Choroid plexus epithelial cell (primary cell): ENCODE measurements at regions not wholly inside any gene's neighbourhood (a gene's known extent, or its start where the extent isn't known, plus 50 kb on each side); places are given as distances from the start of the nearest gene placed in this dataset.
A peak's percentile ranks its signal among the peaks of the same experiment; 100 is the strongest.

Experiments
- DNase-seq: peaks from one replicate; pipeline ENCODE4 v3.0.0-alpha.2; 2010; ENCODE audit warnings: low read depth
- H3K4me3 ChIP-seq: 2 replicates; pipeline ENCODE4 v1.5.1; 2011; ENCODE audit warnings: low read depth, mild to moderate bottlenecking, control low read depth, low read length, moderate library complexity
- CTCF ChIP-seq: conservative IDR thresholded peaks from 2 replicates; pipeline ENCODE4 v1.5.1; 2011; ENCODE audit warnings: low read depth, mild to moderate bottlenecking, control low read depth, inconsistent platforms, low read length, moderate library complexity

GRCh38 chr2:228469721-228470120, 288.2 kb upstream of the SPHKAP start:
- no peak for DNase-seq
- TF ChIP-seq CTCF = no peak
- H3K4me3 ChIP-seq = no peak overlapping the region

GRCh38 chr2:228466851-228467250, 285.4 kb upstream of the SPHKAP start:
- DNase-seq = no peak
- no peak for TF ChIP-seq CTCF
- no peak overlapping the region for H3K4me3 ChIP-seq

- no peak overlapping the region for H3K4me3 ChIP-seq
- TF ChIP-seq CTCF = no peak
- DNase-seq = no peak
Observed at GRCh38 chr2:228465408-228465807, 283.9 kb upstream of the SPHKAP start.

GRCh38 chr2:228458364-228458763, 276.9 kb upstream of the SPHKAP start:
- no peak overlapping the region for H3K4me3 ChIP-seq
- no peak for TF ChIP-seq CTCF
- DNase-seq = no peak

GRCh38 chr2:228447266-228447915, 265.9 kb upstream of the SPHKAP start:
- no peak for TF ChIP-seq CTCF
- no peak for DNase-seq
- no peak overlapping the region for H3K4me3 ChIP-seq

GRCh38 chr2:228446734-228447133, 265.2 kb upstream of the SPHKAP start:
- H3K4me3 ChIP-seq = no peak overlapping the region
- peak; percentile 1 for DNase-seq
- no peak for TF ChIP-seq CTCF

GRCh38 chr2:228444161-228444560, 262.7 kb upstream of the SPHKAP start:
- no peak for DNase-seq
- TF ChIP-seq CTCF = no peak
- no peak overlapping the region for H3K4me3 ChIP-seq
